Vagina (tissue), 2 donors: ENCODE measurements at regions not wholly inside any gene's neighbourhood (a gene's known extent, or its start where the extent isn't known, plus 50 kb on each side); places are given as distances from the start of the nearest gene placed in this dataset.

Source experiments
- DNase-seq, 2 donors: peaks; one replicate each; pipeline ENCODE4 v3.0.0-alpha.2; 2017; ENCODE audit errors: extremely low spot score in 2 of 2
- H3K27ac ChIP-seq: fragments of 200-600 bp; sonication (generic); one replicate; pipeline ENCODE4 v1.5.1; 2019
- H3K27me3 ChIP-seq: fragments of 200-600 bp; sonication (generic); one replicate; pipeline ENCODE4 v1.5.1; 2019
- H3K36me3 ChIP-seq, 2 donors: fragments of 200-600 bp; sonication (generic); one replicate each; pipeline ENCODE4 v1.5.1; 2017 to 2019
- H3K4me1 ChIP-seq: fragments of 200-600 bp; sonication (generic); one replicate; pipeline ENCODE4 v1.5.1; 2019
- H3K4me3 ChIP-seq, 2 donors: fragments of 200-600 bp; sonication (generic); 1 replicate in 1 of 2; 2 replicates in 1 of 2; pipeline ENCODE4 v1.5.1; 2016 to 2019
- H3K9me3 ChIP-seq: fragments of 200-600 bp; sonication (generic); one replicate; pipeline ENCODE4 v1.5.1; 2019
- POLR2A ChIP-seq, 2 donors: fragments of 450-650 bp; IDR thresholded peaks; one replicate each; pipeline ENCODE4 v1.6.1; 2017; ENCODE audit warnings: antibody characterized with exemption in 2 of 2, mild to moderate bottlenecking in 2 of 2, moderate library complexity in 2 of 2
- POLR2AphosphoS5 ChIP-seq, 2 donors: sonication (generic); formaldehyde crosslinking; IDR thresholded peaks; one replicate each; pipeline ENCODE4 v1.9.0; 2017; ENCODE audit warnings: antibody characterized with exemption in 2 of 2, mild to moderate bottlenecking in 2 of 2, low read depth in 1 of 2; ENCODE audit not compliant: insufficient read depth in 1 of 2
- intact Hi-C: fragments of 100-400 bp; cut with DNase I; formaldehyde crosslinking; loops from one replicate; pipeline ENCODE4 v1.15.1; 2023
- TF ChIP-seq, protein P1 (sequence below), 3 experiments: fragments of 450-650 bp in 2 of 3; fragments of 200-600 bp in 1 of 3; sonication (generic) in 1 of 3; IDR thresholded peaks; one replicate each; pipeline ENCODE4 v1.5.1; 2017 to 2019; ENCODE audit warnings: antibody characterized with exemption in 3 of 3, mild to moderate bottlenecking in 2 of 3, moderate library complexity in 2 of 3

GRCh38 chr5:125032286-125032685 is 285.8 kb upstream of the ZNF608 start:
- H3K36me3 ChIP-seq = no peaks in the 10 kb centered on the region
- H3K27me3 ChIP-seq = no peaks in the 10 kb centered on the region
- H3K4me3 ChIP-seq = no peak overlapping the region
- H3K9me3 ChIP-seq = no peaks in the 10 kb centered on the region
- no peaks in the 10 kb centered on the region for H3K4me1 ChIP-seq
- no peak for DNase-seq
- intact Hi-C loops = no loop called here
- no peak overlapping the region for H3K27ac ChIP-seq
- TF ChIP-seq, protein P1, sequence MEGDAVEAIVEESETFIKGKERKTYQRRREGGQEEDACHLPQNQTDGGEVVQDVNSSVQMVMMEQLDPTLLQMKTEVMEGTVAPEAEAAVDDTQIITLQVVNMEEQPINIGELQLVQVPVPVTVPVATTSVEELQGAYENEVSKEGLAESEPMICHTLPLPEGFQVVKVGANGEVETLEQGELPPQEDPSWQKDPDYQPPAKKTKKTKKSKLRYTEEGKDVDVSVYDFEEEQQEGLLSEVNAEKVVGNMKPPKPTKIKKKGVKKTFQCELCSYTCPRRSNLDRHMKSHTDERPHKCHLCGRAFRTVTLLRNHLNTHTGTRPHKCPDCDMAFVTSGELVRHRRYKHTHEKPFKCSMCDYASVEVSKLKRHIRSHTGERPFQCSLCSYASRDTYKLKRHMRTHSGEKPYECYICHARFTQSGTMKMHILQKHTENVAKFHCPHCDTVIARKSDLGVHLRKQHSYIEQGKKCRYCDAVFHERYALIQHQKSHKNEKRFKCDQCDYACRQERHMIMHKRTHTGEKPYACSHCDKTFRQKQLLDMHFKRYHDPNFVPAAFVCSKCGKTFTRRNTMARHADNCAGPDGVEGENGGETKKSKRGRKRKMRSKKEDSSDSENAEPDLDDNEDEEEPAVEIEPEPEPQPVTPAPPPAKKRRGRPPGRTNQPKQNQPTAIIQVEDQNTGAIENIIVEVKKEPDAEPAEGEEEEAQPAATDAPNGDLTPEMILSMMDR (IDR thresholded peaks at IDR 0.05) = no peak
- TF ChIP-seq POLR2AphosphoS5 (IDR thresholded peaks at IDR 0.05; ENCODE audit: insufficient read depth in 1 of 2, low read depth in 1 of 2) = no peak
- TF ChIP-seq POLR2A (IDR thresholded peaks at IDR 0.05) = no peak

GRCh38 chr5:125033602-125034001 is 287.2 kb upstream of the ZNF608 start:
- intact Hi-C loops = no loop called here
- TF ChIP-seq, protein P1 (IDR thresholded peaks at IDR 0.05) = no peak
- TF ChIP-seq POLR2A (IDR thresholded peaks at IDR 0.05) (no peak), POLR2AphosphoS5 (IDR thresholded peaks at IDR 0.05; ENCODE audit: insufficient read depth in 1 of 2, low read depth in 1 of 2) (no peak)
- DNase-seq = no peak
- H3K9me3 ChIP-seq = no peaks in the 10 kb centered on the region
- H3K4me3 ChIP-seq = no peak overlapping the region
- H3K27ac ChIP-seq = no peak overlapping the region
- H3K4me1 ChIP-seq = no peaks in the 10 kb centered on the region
- no peaks in the 10 kb centered on the region for H3K36me3 ChIP-seq
- no peaks in the 10 kb centered on the region for H3K27me3 ChIP-seq

DNA sequence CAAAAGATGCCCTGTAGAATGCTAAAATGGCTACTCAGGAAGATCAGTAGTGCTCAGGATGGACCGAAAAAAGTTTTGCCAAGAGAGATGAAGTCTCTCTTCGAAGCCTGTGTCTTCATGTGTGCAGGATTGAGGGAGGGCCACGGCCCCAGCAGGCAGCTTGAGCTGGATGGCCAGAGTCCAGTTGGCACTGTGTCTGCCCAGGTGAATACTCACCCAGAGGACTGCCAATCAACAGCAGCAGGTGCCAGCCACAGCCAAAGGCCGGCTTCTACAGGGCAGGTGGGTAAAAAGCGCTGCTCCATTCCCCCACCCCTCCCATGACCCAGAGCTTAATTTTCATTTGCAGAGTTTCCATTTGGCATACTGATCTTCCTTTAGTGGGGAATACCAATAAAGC is 287.9 kb upstream of the ZNF608 start:
- Histone ChIP-seq H3K4me1 (no peaks in the 10 kb centered on the region), H3K27ac (no peak overlapping the region), H3K9me3 (no peaks in the 10 kb centered on the region), H3K27me3 (no peaks in the 10 kb centered on the region), H3K36me3 (no peaks in the 10 kb centered on the region), H3K4me3 (no peak overlapping the region)
- DNase-seq = no peak
- TF ChIP-seq POLR2AphosphoS5 (IDR thresholded peaks at IDR 0.05; ENCODE audit: insufficient read depth in 1 of 2, low read depth in 1 of 2) (no peak), POLR2A (IDR thresholded peaks at IDR 0.05) (no peak)
- TF ChIP-seq, protein P1 (IDR thresholded peaks at IDR 0.05) = no peak
- intact Hi-C loops = no loop called here

GRCh38 chr5:125036494-125036893 is 290.1 kb upstream of the ZNF608 start:
- Histone ChIP-seq H3K27me3 (no peaks in the 10 kb centered on the region), H3K4me3 (no peak overlapping the region), H3K36me3 (no peaks in the 10 kb centered on the region), H3K4me1 (no peaks in the 10 kb centered on the region), H3K27ac (no peak overlapping the region), H3K9me3 (no peaks in the 10 kb centered on the region)
- DNase-seq = no peak
- intact Hi-C loops = no loop called here
- TF ChIP-seq POLR2A (IDR thresholded peaks at IDR 0.05) (no peak), POLR2AphosphoS5 (IDR thresholded peaks at IDR 0.05; ENCODE audit: insufficient read depth in 1 of 2, low read depth in 1 of 2) (no peak)
- TF ChIP-seq, protein P1 (IDR thresholded peaks at IDR 0.05) = no peak

DNA sequence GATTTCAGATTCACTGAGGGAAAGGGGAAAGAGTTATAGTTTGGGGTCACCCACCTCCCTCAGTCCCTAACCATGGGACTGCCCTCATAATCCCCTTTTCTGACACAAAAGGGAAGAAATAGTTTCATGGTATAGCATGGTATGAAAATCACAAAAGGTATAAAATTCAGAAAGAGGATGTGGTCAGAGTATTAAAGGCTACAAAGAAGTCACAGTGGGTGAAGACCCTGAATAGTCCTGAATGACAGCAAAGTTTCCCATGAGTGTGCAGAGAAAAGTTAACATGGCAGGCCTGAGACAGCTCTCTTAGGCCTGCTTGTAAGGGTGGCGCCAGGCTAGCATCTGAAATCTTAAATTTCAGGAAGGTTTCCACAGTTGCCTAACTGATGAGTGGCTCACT is 290.6 kb upstream of the ZNF608 start:
- TF ChIP-seq POLR2A (IDR thresholded peaks at IDR 0.05) (no peak), POLR2AphosphoS5 (IDR thresholded peaks at IDR 0.05; ENCODE audit: insufficient read depth in 1 of 2, low read depth in 1 of 2) (no peak)
- TF ChIP-seq, protein P1 (IDR thresholded peaks at IDR 0.05) = no peak
- intact Hi-C loops = no loop called here
- DNase-seq = no peak
- H3K36me3 ChIP-seq = no peaks in the 10 kb centered on the region
- H3K9me3 ChIP-seq = no peaks in the 10 kb centered on the region
- H3K27me3 ChIP-seq = no peaks in the 10 kb centered on the region
- no peaks in the 10 kb centered on the region for H3K4me1 ChIP-seq
- H3K27ac ChIP-seq = no peak overlapping the region
- no peak overlapping the region for H3K4me3 ChIP-seq
